ENCODE measurements at regions not wholly inside any gene's neighbourhood (a gene's known extent, or its start where the extent isn't known, plus 50 kb on each side); places are given as distances from the start of the nearest gene placed in this dataset.

- H3K36me3 Mint-ChIP-seq = no peaks in the 10 kb centered on the region
- H3K4me3 Mint-ChIP-seq = no peak overlapping the region
- peaks cover 5% of the 10 kb centered on the region for H3K4me1 Mint-ChIP-seq
- no peak overlapping the region for H3K27ac Mint-ChIP-seq
- no peaks in the 10 kb centered on the region for H3K9me3 Mint-ChIP-seq
- peaks cover 3% of the 10 kb centered on the region for H3K27me3 Mint-ChIP-seq
- ATAC-seq (ENCODE audit: low read depth) = no peak
- DNase-seq (ENCODE audit: low spot score in 2 of 2) = no peak
These were observed 521.0 kb downstream of the SOX11 start for GRCh38 chr2:6213056-6213780.

GRCh38 chr2:6214471-6214870 lies 522.3 kb downstream of the SOX11 start:
- no peak for DNase-seq (ENCODE audit: low spot score in 2 of 2)
- ATAC-seq (ENCODE audit: low read depth) = no peak
- Mint-ChIP-seq H3K36me3 (no peaks in the 10 kb centered on the region), H3K27ac (no peak overlapping the region), H3K4me3 (no peak overlapping the region), H3K4me1 (peaks cover 5% of the 10 kb centered on the region), H3K27me3 (peaks cover 3% of the 10 kb centered on the region), H3K9me3 (no peaks in the 10 kb centered on the region)

GRCh38 chr2:6215053-6215452 lies 522.9 kb downstream of the SOX11 start:
- Mint-ChIP-seq H3K4me3 (no peak overlapping the region), H3K4me1 (peaks cover 5% of the 10 kb centered on the region), H3K27me3 (peaks cover 3% of the 10 kb centered on the region), H3K9me3 (no peaks in the 10 kb centered on the region), H3K27ac (no peak overlapping the region), H3K36me3 (no peaks in the 10 kb centered on the region)
- no peak for ATAC-seq (ENCODE audit: low read depth)
- no peak for DNase-seq (ENCODE audit: low spot score in 2 of 2)

GRCh38 chr2:6216234-6216633 lies 524.0 kb downstream of the SOX11 start:
- H3K36me3 Mint-ChIP-seq = no peaks in the 10 kb centered on the region
- H3K4me1 Mint-ChIP-seq = peaks cover 7% of the 10 kb centered on the region
- peak; percentile 35 for ATAC-seq (ENCODE audit: low read depth)

GRCh38 chr2:6218926-6219325 lies 526.7 kb downstream of the SOX11 start:
- ATAC-seq (ENCODE audit: low read depth) (no peak), DNase-seq (ENCODE audit: low spot score in 2 of 2) (no peak)
- Mint-ChIP-seq H3K4me3 (no peak overlapping the region), H3K4me1 (peaks cover 15% of the 10 kb centered on the region), H3K9me3 (peaks cover 1% of the 10 kb centered on the region), H3K27me3 (peaks cover 3% of the 10 kb centered on the region), H3K36me3 (no peaks in the 10 kb centered on the region), H3K27ac (no peak overlapping the region)

More at GRCh38 chr2:6216234-6216633, 524.0 kb downstream of the SOX11 start:
- no peak for DNase-seq (ENCODE audit: low spot score in 2 of 2)
- Mint-ChIP-seq H3K9me3 (peaks cover 1% of the 10 kb centered on the region), H3K27ac (no peak overlapping the region), H3K4me3 (no peak overlapping the region), H3K27me3 (peaks cover 3% of the 10 kb centered on the region)

- Mint-ChIP-seq H3K27ac (no peak overlapping the region), H3K27me3 (peaks cover 3% of the 10 kb centered on the region), H3K4me3 (no peak overlapping the region), H3K9me3 (peaks cover 1% of the 10 kb centered on the region), H3K36me3 (no peaks in the 10 kb centered on the region), H3K4me1 (peaks cover 22% of the 10 kb centered on the region)
- ATAC-seq (ENCODE audit: low read depth) (no peak), DNase-seq (ENCODE audit: low spot score in 2 of 2) (no peak)
These were observed 527.7 kb downstream of the SOX11 start for GRCh38 chr2:6219906-6220305.

GRCh38 chr2:6222296-6222695 lies 530.1 kb downstream of the SOX11 start:
- ATAC-seq (ENCODE audit: low read depth) (no peak), DNase-seq (ENCODE audit: low spot score in 2 of 2) (no peak)
- Mint-ChIP-seq H3K4me3 (no peak overlapping the region), H3K36me3 (no peaks in the 10 kb centered on the region), H3K27ac (no peak overlapping the region), H3K9me3 (peaks cover 3% of the 10 kb centered on the region), H3K27me3 (no peaks in the 10 kb centered on the region), H3K4me1 (peaks cover 24% of the 10 kb centered on the region)

GRCh38 chr2:6224267-6224666 lies 532.1 kb downstream of the SOX11 start:
- Mint-ChIP-seq H3K9me3 (peaks cover 3% of the 10 kb centered on the region), H3K27ac (no peak overlapping the region), H3K27me3 (no peaks in the 10 kb centered on the region), H3K4me1 (peaks cover 28% of the 10 kb centered on the region), H3K4me3 (peak overlapping the region; percentile 3), H3K36me3 (no peaks in the 10 kb centered on the region)
- ATAC-seq (ENCODE audit: low read depth) = peak; percentile 98
- peak; percentile 21 to 26 for DNase-seq (ENCODE audit: low spot score in 2 of 2)

- Mint-ChIP-seq H3K4me3 (no peak overlapping the region), H3K36me3 (no peaks in the 10 kb centered on the region), H3K27me3 (no peaks in the 10 kb centered on the region), H3K4me1 (peaks cover 25% of the 10 kb centered on the region), H3K9me3 (peaks cover 3% of the 10 kb centered on the region), H3K27ac (no peak overlapping the region)
- ATAC-seq (ENCODE audit: low read depth) (no peak), DNase-seq (ENCODE audit: low spot score in 2 of 2) (no peak)
These were observed 536.1 kb downstream of the SOX11 start for GRCh38 chr2:6228251-6228650.

GRCh38 chr2:6231166-6231565 lies 539.0 kb downstream of the SOX11 start:
- H3K4me1 Mint-ChIP-seq = peaks cover 11% of the 10 kb centered on the region
- H3K9me3 Mint-ChIP-seq = peaks cover 2% of the 10 kb centered on the region
- ATAC-seq (ENCODE audit: low read depth) (no peak), DNase-seq (ENCODE audit: low spot score in 2 of 2) (no peak)
- no peaks in the 10 kb centered on the region for H3K27me3 Mint-ChIP-seq
- H3K27ac Mint-ChIP-seq = no peak overlapping the region
- no peaks in the 10 kb centered on the region for H3K36me3 Mint-ChIP-seq
- no peak overlapping the region for H3K4me3 Mint-ChIP-seq

GRCh38 chr2:6233993-6234392 lies 541.8 kb downstream of the SOX11 start:
- peaks cover 8% of the 10 kb centered on the region for H3K4me1 Mint-ChIP-seq
- H3K36me3 Mint-ChIP-seq = no peaks in the 10 kb centered on the region
- DNase-seq (ENCODE audit: low spot score in 2 of 2) (no peak), ATAC-seq (ENCODE audit: low read depth) (no peak)
- H3K27me3 Mint-ChIP-seq = no peaks in the 10 kb centered on the region
- H3K9me3 Mint-ChIP-seq = peaks cover 2% of the 10 kb centered on the region
- no peak overlapping the region for H3K4me3 Mint-ChIP-seq
- H3K27ac Mint-ChIP-seq = no peak overlapping the region

GRCh38 chr2:6234702-6235101 lies 542.5 kb downstream of the SOX11 start:
- Mint-ChIP-seq H3K27me3 (no peaks in the 10 kb centered on the region), H3K9me3 (peaks cover 2% of the 10 kb centered on the region), H3K4me1 (peaks cover 8% of the 10 kb centered on the region), H3K27ac (no peak overlapping the region), H3K4me3 (no peak overlapping the region), H3K36me3 (no peaks in the 10 kb centered on the region)
- DNase-seq (ENCODE audit: low spot score in 2 of 2) (no peak), ATAC-seq (ENCODE audit: low read depth) (no peak)

GRCh38 chr2:6236317-6236716 lies 544.1 kb downstream of the SOX11 start:
- no peak for DNase-seq (ENCODE audit: low spot score in 2 of 2)
- H3K27me3 Mint-ChIP-seq = no peaks in the 10 kb centered on the region
- peaks cover 8% of the 10 kb centered on the region for H3K4me1 Mint-ChIP-seq
- H3K27ac Mint-ChIP-seq = no peak overlapping the region
- ATAC-seq (ENCODE audit: low read depth) = no peak
- H3K9me3 Mint-ChIP-seq = no peaks in the 10 kb centered on the region
- no peaks in the 10 kb centered on the region for H3K36me3 Mint-ChIP-seq
- H3K4me3 Mint-ChIP-seq = no peak overlapping the region

GRCh38 chr2:6237039-6237660 lies 545.0 kb downstream of the SOX11 start:
- H3K27me3 Mint-ChIP-seq = no peaks in the 10 kb centered on the region
- no peaks in the 10 kb centered on the region for H3K9me3 Mint-ChIP-seq
- no peaks in the 10 kb centered on the region for H3K36me3 Mint-ChIP-seq
- ATAC-seq (ENCODE audit: low read depth) = no peak
- no peak overlapping the region for H3K4me3 Mint-ChIP-seq
- peaks cover 8% of the 10 kb centered on the region for H3K4me1 Mint-ChIP-seq
- no peak for DNase-seq (ENCODE audit: low spot score in 2 of 2)
- H3K27ac Mint-ChIP-seq = no peak overlapping the region

GRCh38 chr2:6249557-6249956 lies 557.4 kb downstream of the SOX11 start:
- no peaks in the 10 kb centered on the region for H3K4me1 Mint-ChIP-seq
- H3K4me3 Mint-ChIP-seq = no peak overlapping the region
- ATAC-seq (ENCODE audit: low read depth) = no peak

More at GRCh38 chr2:6249557-6249956, 557.4 kb downstream of the SOX11 start:
- no peak overlapping the region for H3K27ac Mint-ChIP-seq
- no peaks in the 10 kb centered on the region for H3K36me3 Mint-ChIP-seq
- no peak for DNase-seq (ENCODE audit: low spot score in 2 of 2)
- H3K9me3 Mint-ChIP-seq = no peaks in the 10 kb centered on the region
- H3K27me3 Mint-ChIP-seq = no peaks in the 10 kb centered on the region

Data from memory B cell (primary cell).